H1 (cell line): ENCODE measurements at regions not wholly inside any gene's neighbourhood (a gene's known extent, or its start where the extent isn't known, plus 50 kb on each side); places are given as distances from the start of the nearest gene placed in this dataset.

Experiments used
- CTCF ChIA-PET: fragments of 300-600 bp; sonication (Branson Sonifier 250); formaldehyde crosslinking; loops from one replicate; lab custom pipeline; 2021; ENCODE audit not compliant: partially characterized antibody; lab: Charles Lee
- POLR2A ChIA-PET: fragments of 300-600 bp; sonication (Branson Sonifier 250); formaldehyde crosslinking; loops from one replicate; lab custom pipeline; 2021; ENCODE audit warnings: inconsistent platforms; ENCODE audit not compliant: partially characterized antibody; lab: Charles Lee
- DNase-seq, 2 experiments: peaks; one replicate each; pipeline versions ENCODE4 v3.0.0 to v3.0.0-alpha.2; 2010 to 2022; ENCODE audit warnings: low spot score in 2 of 2, low read depth in 1 of 2, mixed read lengths in 1 of 2
- FAIRE-seq: peaks from 2 replicates; lab custom pipeline; 2011; peaks lifted over from hg19 to GRCh38; lab: Jason Lieb, UNC
- H2AFZ ChIP-seq: 2 replicates; pipeline ENCODE4 v1.8.1; 2012; ENCODE audit warnings: low read length, inconsistent platforms
- H2AK5ac ChIP-seq: 2 replicates; pipeline ENCODE4 v1.6.1; 2013; ENCODE audit warnings: low read depth, low read length
- H2BK120ac ChIP-seq: replicated peaks from 2 replicates; pipeline ENCODE3; 2013; ENCODE audit warnings: low read depth, low read length, inconsistent platforms
- H2BK12ac ChIP-seq: 2 replicates; pipeline ENCODE4 v1.6.1; 2013; ENCODE audit warnings: low read depth, low read length
- H2BK15ac ChIP-seq: 2 replicates; pipeline ENCODE4 v1.6.1; 2013; ENCODE audit warnings: low read length
- H2BK20ac ChIP-seq: 2 replicates; pipeline ENCODE4 v1.6.1; 2013; ENCODE audit warnings: low read length
- H2BK5ac ChIP-seq: 2 replicates; pipeline ENCODE4 v1.6.1; 2013; ENCODE audit warnings: low read depth, low read length
- H3K14ac ChIP-seq: 2 replicates; pipeline ENCODE4 v1.6.1; 2013; ENCODE audit warnings: inconsistent platforms; ENCODE audit not compliant: insufficient read length
- H3K18ac ChIP-seq: 2 replicates; pipeline ENCODE4 v1.6.1; 2013; ENCODE audit warnings: low read length; ENCODE audit errors: extremely low read depth
- H3K23ac ChIP-seq: 2 replicates; pipeline ENCODE4 v1.6.1; 2013; ENCODE audit warnings: inconsistent platforms; ENCODE audit not compliant: insufficient read length
- H3K23me2 ChIP-seq: 2 replicates; pipeline ENCODE4 v1.6.1; 2013; ENCODE audit warnings: low read depth, low read length
- H3K27ac ChIP-seq: 2 replicates; pipeline ENCODE4 v1.6.1; 2011; ENCODE audit warnings: low read depth, low read length, inconsistent platforms
- H3K27me3 ChIP-seq, 4 experiments: replicated peaks in 1 of 4; 1 replicate in 1 of 4; 2 replicates in 3 of 4; pipeline versions ENCODE4 v1.6.1 to v1.8.1; 2011 to 2013; ENCODE audit warnings: low read length in 3 of 4, mild to moderate bottlenecking in 3 of 4, inconsistent platforms in 2 of 4, mixed read lengths in 2 of 4, moderate library complexity in 1 of 4; ENCODE audit not compliant: control insufficient read depth in 3 of 4, insufficient read depth in 3 of 4; ENCODE audit errors: extremely low read depth in 1 of 4
- H3K36me3 ChIP-seq, 4 experiments: 2 replicates each; pipeline versions ENCODE4 v1.6.1 to v1.8.1; 2011 to 2013; ENCODE audit warnings: mild to moderate bottlenecking in 4 of 4, low read length in 3 of 4, moderate library complexity in 2 of 4, control low read depth in 1 of 4, inconsistent platforms in 1 of 4; ENCODE audit not compliant: insufficient read depth in 4 of 4, control insufficient read depth in 2 of 4
- H3K4ac ChIP-seq: replicated peaks from 2 replicates; pipeline ENCODE3; 2013; ENCODE audit warnings: low read length, low read depth, mixed read lengths, inconsistent platforms; ENCODE audit not compliant: insufficient read length
- H3K4me1 ChIP-seq, 4 experiments: replicated peaks in 1 of 4; 1 replicate in 1 of 4; 2 replicates in 3 of 4; pipeline versions ENCODE4 v1.6.1 to v1.8.1; 2011 to 2013; ENCODE audit warnings: low read length in 3 of 4, inconsistent platforms in 2 of 4, mixed read lengths in 1 of 4; ENCODE audit not compliant: insufficient read depth in 4 of 4, control insufficient read depth in 3 of 4
- H3K4me2 ChIP-seq, 2 experiments: 2 replicates each; pipeline versions ENCODE4 v1.6.1 to v1.8.1; 2011 to 2013; ENCODE audit warnings: low read depth in 2 of 2, low read length in 2 of 2, control low read depth in 1 of 2, inconsistent platforms in 1 of 2, mild to moderate bottlenecking in 1 of 2; ENCODE audit not compliant: insufficient read depth in 1 of 2
- H3K4me3 ChIP-seq, 4 experiments: fragments of 200-600, 300-600 bp in 1 of 4; sonication (generic), shearing (Covaris generic), sonication (Bioruptor Twin) in 1 of 4; 2 replicates each; pipeline versions ENCODE4 v1.5.1 to v1.8.1; 2011 to 2016; ENCODE audit warnings: low read length in 4 of 4, low read depth in 3 of 4, control low read depth in 2 of 4, inconsistent platforms in 2 of 4, mild to moderate bottlenecking in 2 of 4, mixed read lengths in 1 of 4, moderate library complexity in 1 of 4; ENCODE audit not compliant: insufficient read depth in 2 of 4; ENCODE audit errors: extremely low read depth in 1 of 4
- H3K56ac ChIP-seq: replicated peaks from 2 replicates; pipeline ENCODE3; 2013; ENCODE audit warnings: low read depth, mild to moderate bottlenecking, mixed read lengths, low read length, inconsistent platforms; ENCODE audit not compliant: insufficient read length
- H3K79me1 ChIP-seq: 2 replicates; pipeline ENCODE4 v1.6.1; 2013; ENCODE audit warnings: low read depth, low read length, control low read depth
- H3K79me2 ChIP-seq, 2 experiments: 2 replicates each; pipeline versions ENCODE4 v1.6.1 to v1.8.1; 2012 to 2013; ENCODE audit warnings: low read length in 2 of 2, mild to moderate bottlenecking in 2 of 2, inconsistent platforms in 1 of 2; ENCODE audit not compliant: insufficient read depth in 2 of 2, control insufficient read depth in 1 of 2
- H3K9ac ChIP-seq, 4 experiments: replicated peaks in 1 of 4; 1 replicate in 1 of 4; 2 replicates in 3 of 4; pipeline versions ENCODE4 v1.6.1 to v1.8.1; 2011 to 2013; ENCODE audit warnings: low read depth in 3 of 4, low read length in 3 of 4, control low read depth in 2 of 4, mild to moderate bottlenecking in 2 of 4, moderate library complexity in 2 of 4, inconsistent platforms in 1 of 4; ENCODE audit errors: extremely low read depth in 1 of 4
- H3K9me3 ChIP-seq, 2 experiments: 2 replicates each; pipeline versions ENCODE4 v1.6.1 to v1.8.1; 2012 to 2013; ENCODE audit warnings: mild to moderate bottlenecking in 2 of 2, moderate library complexity in 2 of 2, control low read depth in 1 of 2, inconsistent platforms in 1 of 2, low read depth in 1 of 2, low read length in 1 of 2, mixed read lengths in 1 of 2; ENCODE audit not compliant: insufficient read depth in 2 of 2
- H4K20me1 ChIP-seq, 2 experiments: replicated peaks in 1 of 2; 2 replicates each; pipeline versions ENCODE3 to v1.8.1; 2011 to 2013; ENCODE audit warnings: inconsistent platforms in 2 of 2, low read length in 2 of 2, mild to moderate bottlenecking in 1 of 2; ENCODE audit not compliant: insufficient read depth in 2 of 2, control insufficient read depth in 1 of 2
- H4K5ac ChIP-seq: 2 replicates; pipeline ENCODE4 v1.6.1; 2013; ENCODE audit warnings: low read length, low read depth, mixed read lengths, inconsistent platforms; ENCODE audit not compliant: insufficient read length
- H4K8ac ChIP-seq: 2 replicates; pipeline ENCODE4 v1.8.0; 2013; ENCODE audit warnings: mild to moderate bottlenecking, moderate library complexity, low read length, inconsistent platforms; ENCODE audit not compliant: insufficient read depth; ENCODE audit errors: extremely low read depth
- H4K91ac ChIP-seq: replicated peaks from 2 replicates; pipeline ENCODE3; 2013; ENCODE audit warnings: low read length, mixed read lengths, inconsistent platforms; ENCODE audit not compliant: insufficient read length
- BACH1 ChIP-seq: IDR thresholded peaks from 2 replicates; pipeline ENCODE4 v1.6.1; 2012; ENCODE audit warnings: low read length, improper control_type of control experiment
- CHD1 ChIP-seq: IDR thresholded peaks from 2 replicates; pipeline ENCODE4 v1.6.1; 2012; ENCODE audit warnings: low read depth, low read length, improper control_type of control experiment
- HDAC2 ChIP-seq, 2 experiments: fragments of 300-600 bp in 1 of 2; sonication (generic) in 1 of 2; IDR thresholded peaks; 2 replicates each; pipeline ENCODE4 v1.6.1; 2011 to 2012; ENCODE audit warnings: low read depth in 2 of 2, low read length in 2 of 2, mild to moderate bottlenecking in 2 of 2, moderate library complexity in 2 of 2, borderline replicate concordance in 1 of 2, inconsistent platforms in 1 of 2
- JUND ChIP-seq: IDR thresholded peaks from 2 replicates; pipeline ENCODE4 v1.6.1; 2011; ENCODE audit warnings: mild to moderate bottlenecking, improper control_type of control experiment, low read length
- NRF1 ChIP-seq: IDR thresholded peaks from 2 replicates; pipeline ENCODE4 v1.6.1; 2011; ENCODE audit warnings: mild to moderate bottlenecking, low read depth, low read length, improper control_type of control experiment
- SP1 ChIP-seq: IDR thresholded peaks from 2 replicates; pipeline ENCODE4 v1.6.1; 2011; ENCODE audit warnings: low read depth, low read length
- WGBS, 2 experiments: shearing (Covaris generic) in 1 of 2; methylation state at CpG; one replicate each; pipeline versions ENCODE4 v1.1.6 to v1.1.7; 2013 to 2015; ENCODE audit warnings: low lambda C conversion rate in 2 of 2, mixed read lengths in 2 of 2, inconsistent platforms in 1 of 2, low coverage in 1 of 2, missing lambda C conversion rate in 1 of 2; ENCODE audit not compliant: insufficient replicate concordance in 2 of 2, insufficient coverage in 1 of 2, insufficient read length in 1 of 2; ENCODE audit errors: extremely low coverage in 1 of 2, missing lambda C conversion rate in 1 of 2; 5-methylcytosine and 5-hydroxymethylcytosine counted together

DNA sequence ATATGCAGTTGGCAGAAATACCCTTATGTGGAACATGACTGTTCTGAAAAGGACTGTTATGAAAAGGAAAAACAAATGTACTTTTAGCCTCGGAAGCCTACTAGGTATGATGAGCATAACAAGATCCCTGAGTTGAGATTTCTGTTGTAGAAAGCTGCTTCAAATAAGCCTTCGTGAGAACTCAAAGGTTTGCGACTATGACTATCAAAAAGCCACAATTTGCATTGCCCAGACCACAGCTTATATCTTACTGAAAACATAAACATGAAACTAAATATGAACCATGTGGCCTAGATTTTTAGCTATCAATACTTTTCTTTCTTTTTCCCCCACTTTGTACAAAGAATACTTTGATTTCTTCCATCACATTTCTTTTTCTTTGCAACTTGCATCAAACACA is 398.2 kb upstream of the LCORL start:
- Histone ChIP-seq H3K14ac (no peak overlapping the region), H3K4me2 (no peak overlapping the region), H4K91ac (no peak overlapping the region), H4K20me1 (no peaks in the 10 kb centered on the region), H3K56ac (no peak overlapping the region), H2BK15ac (no peak overlapping the region), H2BK20ac (no peak overlapping the region), H2AFZ (no peak overlapping the region), H4K8ac (no peak overlapping the region), H2BK5ac (no peak overlapping the region), H2AK5ac (no peak overlapping the region), H3K4me1 (no peaks in the 10 kb centered on the region), H3K23ac (no peak overlapping the region), H3K4ac (no peak overlapping the region), H3K4me3 (no peak overlapping the region), H3K27ac (no peak overlapping the region), H3K18ac (no peak overlapping the region), H3K27me3 (no peaks in the 10 kb centered on the region), H3K9me3 (peaks cover 67 to 86% of the 10 kb centered on the region in 2 experiments), H3K23me2 (no peaks in the 10 kb centered on the region), H2BK12ac (no peak overlapping the region), H2BK120ac (no peak overlapping the region), H3K79me1 (no peaks in the 10 kb centered on the region), H3K79me2 (no peaks in the 10 kb centered on the region), H3K9ac (no peak overlapping the region), H3K36me3 (no peaks in the 10 kb centered on the region), H4K5ac (no peak overlapping the region)
- DNase-seq (no peak), FAIRE-seq (no peak)
- POLR2A ChIA-PET = no interaction called here
- WGBS, 2 experiments = 90% methylated on average over 3 of the region's 3 CpGs; no CpG with 5 or more reads in 1 of the 2 experiments
- CTCF ChIA-PET = interaction anchor here (0.6 kb wide), 1 partner anchor 82 kb away, joined by 6 read pairs; no protein-coding TSS in a partner anchor
- TF ChIP-seq JUND = no peak
- TF ChIP-seq BACH1 = no peak
- TF ChIP-seq HDAC2 (IDR thresholded peaks at IDR 0.05; ENCODE audit: borderline replicate concordance in 1 of 2, low read depth in 2 of 2, low read length in 2 of 2) = no peak
- no peak for TF ChIP-seq SP1
- no peak for TF ChIP-seq NRF1
- TF ChIP-seq CHD1 = no peak
